Kidney epithelial cell (primary cell): ENCODE measurements at regions not wholly inside any gene's neighbourhood (a gene's known extent, or its start where the extent isn't known, plus 50 kb on each side); places are given as distances from the start of the nearest gene placed in this dataset.

Experiments used
- DNase-seq: peaks from one replicate; pipeline ENCODE4 v3.0.0-alpha.2; 2010; ENCODE audit warnings: low read depth
- H3K27me3 ChIP-seq: 2 replicates; pipeline ENCODE4 v1.6.0; 2011; ENCODE audit warnings: low read length; ENCODE audit not compliant: control insufficient read depth, insufficient read depth
- H3K36me3 ChIP-seq: 2 replicates; pipeline ENCODE4 v1.5.1; 2011; ENCODE audit warnings: low read length; ENCODE audit not compliant: control insufficient read depth, insufficient read depth
- H3K4me3 ChIP-seq: 2 replicates; pipeline ENCODE4 v1.5.1; 2011; ENCODE audit warnings: low read depth, mild to moderate bottlenecking, control low read depth, low read length
- CTCF ChIP-seq: IDR thresholded peaks from 2 replicates; pipeline ENCODE4 v1.5.1; 2011; ENCODE audit warnings: mild to moderate bottlenecking, moderate library complexity, low read length, control low read depth, inconsistent platforms; ENCODE audit not compliant: insufficient read depth, poor library complexity, severe bottlenecking

DNA sequence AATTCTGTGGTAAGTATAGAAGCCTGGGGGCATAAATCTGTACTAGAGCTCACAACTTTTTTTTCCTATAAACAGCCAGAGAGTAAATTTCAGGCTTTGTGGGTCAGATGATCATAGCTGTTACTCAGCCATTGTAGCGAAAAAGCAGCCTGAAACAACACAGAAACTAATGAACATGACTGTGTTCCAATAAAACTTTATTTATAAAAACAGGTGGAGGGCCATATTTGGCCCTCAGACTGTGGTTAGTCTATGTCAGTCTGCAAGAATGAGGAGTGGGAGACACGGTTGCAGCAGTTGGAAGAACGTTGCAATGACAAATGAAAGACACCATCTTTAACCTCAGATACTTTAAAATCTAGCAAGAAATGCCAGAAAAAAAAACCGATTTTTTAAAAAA lies 389.6 kb upstream of the PRKCQ start:
- no peak for TF ChIP-seq CTCF
- no peaks in the 10 kb centered on the region for H3K36me3 ChIP-seq
- no peak for DNase-seq
- H3K27me3 ChIP-seq = no peaks in the 10 kb centered on the region
- H3K4me3 ChIP-seq = no peak overlapping the region

GRCh38 chr10:6964543-6964942 lies 384.5 kb upstream of the PRKCQ start:
- no peak for DNase-seq
- no peaks in the 10 kb centered on the region for H3K27me3 ChIP-seq
- H3K4me3 ChIP-seq = no peak overlapping the region
- no peak for TF ChIP-seq CTCF
- no peaks in the 10 kb centered on the region for H3K36me3 ChIP-seq

DNA sequence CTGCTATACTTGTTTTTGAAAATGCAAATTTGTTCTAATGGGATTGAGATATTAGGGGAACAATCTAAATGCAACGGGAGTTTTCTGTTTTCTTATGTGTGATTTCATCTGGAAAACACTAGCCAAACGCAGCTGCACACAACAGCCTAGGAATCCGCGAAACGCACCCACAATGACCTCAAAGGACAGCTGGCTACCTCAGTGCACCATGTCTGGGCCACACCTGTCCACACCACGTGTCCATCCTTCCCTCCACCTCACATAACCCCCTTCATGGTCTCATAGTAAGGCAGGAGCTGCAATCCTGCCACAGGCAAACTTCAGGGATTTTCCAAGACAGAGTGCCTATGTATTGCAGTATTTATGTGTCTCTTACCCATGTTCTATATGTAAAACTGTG lies 382.5 kb upstream of the PRKCQ start:
- Histone ChIP-seq H3K36me3 (no peaks in the 10 kb centered on the region), H3K4me3 (no peak overlapping the region), H3K27me3 (no peaks in the 10 kb centered on the region)
- no peak for TF ChIP-seq CTCF
- DNase-seq = no peak

- no peak overlapping the region for H3K4me3 ChIP-seq
- no peaks in the 10 kb centered on the region for H3K27me3 ChIP-seq
- H3K36me3 ChIP-seq = no peaks in the 10 kb centered on the region
- DNase-seq = no peak
- no peak for TF ChIP-seq CTCF
Measured at GRCh38 chr10:6958711-6959110, 378.6 kb upstream of the PRKCQ start.

GRCh38 chr10:6958254-6958653 lies 378.2 kb upstream of the PRKCQ start:
- H3K4me3 ChIP-seq = no peak overlapping the region
- H3K27me3 ChIP-seq = no peaks in the 10 kb centered on the region
- no peak for DNase-seq
- no peaks in the 10 kb centered on the region for H3K36me3 ChIP-seq
- no peak for TF ChIP-seq CTCF

DNA sequence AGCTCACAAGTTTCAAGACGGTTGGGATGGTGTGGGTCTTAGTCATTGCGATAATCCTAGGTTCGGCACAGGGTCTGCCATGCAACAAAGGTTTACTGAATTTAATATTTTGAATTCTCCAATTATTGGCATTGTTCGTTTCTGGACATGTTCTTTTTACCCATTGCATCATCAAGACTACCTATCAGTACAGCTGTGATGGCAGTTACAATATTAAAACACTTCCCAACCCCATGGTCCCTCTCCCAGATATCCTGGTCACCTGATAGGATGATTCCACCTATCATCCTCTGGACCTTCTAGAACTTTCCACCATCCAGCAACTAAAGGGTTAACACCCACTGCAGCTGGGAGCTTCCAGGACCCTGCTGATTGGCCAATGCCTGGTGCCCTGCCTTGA lies 377.8 kb upstream of the PRKCQ start:
- no peaks in the 10 kb centered on the region for H3K36me3 ChIP-seq
- no peak for DNase-seq
- H3K27me3 ChIP-seq = no peaks in the 10 kb centered on the region
- TF ChIP-seq CTCF = no peak
- H3K4me3 ChIP-seq = no peak overlapping the region
